ENCODE measurements at regions not wholly inside any gene's neighbourhood (a gene's known extent, or its start where the extent isn't known, plus 50 kb on each side); places are given as distances from the start of the nearest gene placed in this dataset.

- Histone ChIP-seq H3K27me3 (ENCODE audit: control insufficient read depth in 4 of 4, insufficient read depth in 4 of 4, low read length in 3 of 4) (no peaks in the 10 kb centered on the region), H3K4me3 (ENCODE audit: low read depth in 1 of 3, low read length in 3 of 3) (no peak overlapping the region), H3K36me3 (ENCODE audit: control insufficient read depth in 4 of 4, insufficient read depth in 3 of 4, low read depth in 1 of 4, low read length in 3 of 4) (no peaks in the 10 kb centered on the region), H3K4me1 (ENCODE audit: control insufficient read depth in 4 of 4, insufficient read depth in 4 of 4, low read length in 3 of 4) (no peaks in the 10 kb centered on the region), H3K9me3 (ENCODE audit: control insufficient read depth in 4 of 4, low read length in 3 of 4) (no peaks in the 10 kb centered on the region), H3K9ac (ENCODE audit: low read depth in 1 of 2, low read length in 2 of 2) (no peak overlapping the region), H3K27ac (ENCODE audit: low read depth in 1 of 2, low read length in 2 of 2) (no peak overlapping the region)
- 94% methylated on average over 4 of the region's 4 CpGs for WGBS
- no peak for DNase-seq (ENCODE audit: low spot score)
- TF ChIP-seq SP1 (IDR thresholded peaks at IDR 0.05) (no peak), HNF4G (IDR thresholded peaks at IDR 0.05) (no peak), YY1 (IDR thresholded peaks at IDR 0.05) (no peak), HNF4A (conservative IDR thresholded peaks at IDR 0.05) (no peak), FOXA1 (IDR thresholded peaks at IDR 0.05) (no peak), FOXA2 (IDR thresholded peaks at IDR 0.05) (no peak), CTCF (IDR thresholded peaks at IDR 0.05; ENCODE audit: low read depth, low read length, missing input control) (no peak), NR2F2 (IDR thresholded peaks at IDR 0.05) (no peak), REST (IDR thresholded peaks at IDR 0.05) (no peak), ATF3 (IDR thresholded peaks at IDR 0.05) (no peak), RAD21 (IDR thresholded peaks at IDR 0.05) (no peak), JUND (IDR thresholded peaks at IDR 0.05) (no peak), MAX (IDR thresholded peaks at IDR 0.05) (no peak), RXRA (IDR thresholded peaks at IDR 0.05) (no peak), EGR1 (IDR thresholded peaks at IDR 0.05; ENCODE audit: low read depth in 2 of 2) (no peak), ZBTB33 (IDR thresholded peaks at IDR 0.05) (no peak)
These were observed 137.3 kb downstream of the SNAPC1 start for GRCh38 chr14:61899497-61899896.

GRCh38 chr14:61904946-61905345, 142.7 kb downstream of the SNAPC1 start:
- H3K9ac ChIP-seq (ENCODE audit: low read depth in 1 of 2, low read length in 2 of 2): no peak overlapping the region
- no peak overlapping the region for H3K4me3 ChIP-seq (ENCODE audit: low read depth in 1 of 3, low read length in 3 of 3)
- WGBS: 88% methylated on average over 2 of the region's 2 CpGs
- no peaks in the 10 kb centered on the region for H3K36me3 ChIP-seq (ENCODE audit: control insufficient read depth in 4 of 4, insufficient read depth in 3 of 4, low read depth in 1 of 4, low read length in 3 of 4)
- no peaks in the 10 kb centered on the region for H3K9me3 ChIP-seq (ENCODE audit: control insufficient read depth in 4 of 4, low read length in 3 of 4)
- H3K27ac ChIP-seq (ENCODE audit: low read depth in 1 of 2, low read length in 2 of 2): no peak overlapping the region
- no peak for TF ChIP-seq YY1 (IDR thresholded peaks at IDR 0.05)
- TF ChIP-seq FOXA2 (IDR thresholded peaks at IDR 0.05): no peak
- no peak for TF ChIP-seq RAD21 (IDR thresholded peaks at IDR 0.05)
- no peak for TF ChIP-seq CTCF (IDR thresholded peaks at IDR 0.05; ENCODE audit: low read depth, low read length, missing input control)
- no peak for TF ChIP-seq EGR1 (IDR thresholded peaks at IDR 0.05; ENCODE audit: low read depth in 2 of 2)
- TF ChIP-seq GABPA (IDR thresholded peaks at IDR 0.05 in 1 of 2, conservative IDR thresholded peaks at IDR 0.05 in 1 of 2): no peak
- no peak for TF ChIP-seq RXRA (IDR thresholded peaks at IDR 0.05)
- TF ChIP-seq ATF3 (IDR thresholded peaks at IDR 0.05): no peak
- TF ChIP-seq HNF4A (conservative IDR thresholded peaks at IDR 0.05): no peak
- no peak for TF ChIP-seq MAX (IDR thresholded peaks at IDR 0.05)
- no peak for TF ChIP-seq FOXA1 (IDR thresholded peaks at IDR 0.05)
- TF ChIP-seq HNF4G (IDR thresholded peaks at IDR 0.05): no peak
- no peak for TF ChIP-seq ZBTB33 (IDR thresholded peaks at IDR 0.05)
- no peak for TF ChIP-seq NR2F2 (IDR thresholded peaks at IDR 0.05)
- no peak for TF ChIP-seq TAF1 (conservative IDR thresholded peaks at IDR 0.05)
- TF ChIP-seq JUND (IDR thresholded peaks at IDR 0.05): no peak
- DNase-seq (ENCODE audit: low spot score): no peak
- H3K4me1 ChIP-seq (ENCODE audit: control insufficient read depth in 4 of 4, insufficient read depth in 4 of 4, low read length in 3 of 4): no peaks in the 10 kb centered on the region
- peaks cover 0 to 3% (median 0%) of the 10 kb centered on the region in 4 donors for H3K27me3 ChIP-seq (ENCODE audit: control insufficient read depth in 4 of 4, insufficient read depth in 4 of 4, low read length in 3 of 4)
